ENCODE measurements at regions not wholly inside any gene's neighbourhood (a gene's known extent, or its start where the extent isn't known, plus 50 kb on each side); places are given as distances from the start of the nearest gene placed in this dataset.

- TF ChIP-seq BHLHE40 (IDR thresholded peaks at IDR 0.05; ENCODE audit: borderline replicate concordance) = no peak
- TF ChIP-seq FOXM1 (IDR thresholded peaks at IDR 0.05; ENCODE audit: borderline replicate concordance) = no peak
- TF ChIP-seq SUZ12 (IDR thresholded peaks at IDR 0.05) = no peak
- no peak for TF ChIP-seq CTBP1 (IDR thresholded peaks at IDR 0.05; ENCODE audit: borderline replicate concordance)
- TF ChIP-seq ZNF384 (IDR thresholded peaks at IDR 0.05) = no peak
- no peak for TF ChIP-seq NFRKB (IDR thresholded peaks at IDR 0.05)
- TF ChIP-seq HDGF (IDR thresholded peaks at IDR 0.05; ENCODE audit: borderline replicate concordance) = no peak
- no peak for TF ChIP-seq FOXK2 (IDR thresholded peaks at IDR 0.05)
- TF ChIP-seq L3MBTL2 (conservative IDR thresholded peaks at IDR 0.05) = no peak
- no peak for TF ChIP-seq ELF4 (IDR thresholded peaks at IDR 0.05)
- TF ChIP-seq PKNOX1 (IDR thresholded peaks at IDR 0.05) = no peak; the same call in 1 of the 2 replicates
- no peak for TF ChIP-seq TARDBP (IDR thresholded peaks at IDR 0.05)
These were observed 106.8 kb upstream of the BOC start for GRCh38 chr3:113104357-113105092.

All from HEK293T (cell line).